Glomerular endothelial cell (primary cell): ENCODE measurements at regions not wholly inside any gene's neighbourhood (a gene's known extent, or its start where the extent isn't known, plus 50 kb on each side); places are given as distances from the start of the nearest gene placed in this dataset.
"Not testable (repeated sequence)": the region's sequence is repeated elsewhere in the genome, so short reads cannot be mapped to it uniquely, and the experiment has no call there.

ENCODE experiments used
- DNase-seq: peaks from one replicate; pipeline ENCODE4 v3.0.0-alpha.2; 2011; ENCODE audit warnings: low read depth, low spot score; ENCODE audit errors: extremely low read depth

DNA sequence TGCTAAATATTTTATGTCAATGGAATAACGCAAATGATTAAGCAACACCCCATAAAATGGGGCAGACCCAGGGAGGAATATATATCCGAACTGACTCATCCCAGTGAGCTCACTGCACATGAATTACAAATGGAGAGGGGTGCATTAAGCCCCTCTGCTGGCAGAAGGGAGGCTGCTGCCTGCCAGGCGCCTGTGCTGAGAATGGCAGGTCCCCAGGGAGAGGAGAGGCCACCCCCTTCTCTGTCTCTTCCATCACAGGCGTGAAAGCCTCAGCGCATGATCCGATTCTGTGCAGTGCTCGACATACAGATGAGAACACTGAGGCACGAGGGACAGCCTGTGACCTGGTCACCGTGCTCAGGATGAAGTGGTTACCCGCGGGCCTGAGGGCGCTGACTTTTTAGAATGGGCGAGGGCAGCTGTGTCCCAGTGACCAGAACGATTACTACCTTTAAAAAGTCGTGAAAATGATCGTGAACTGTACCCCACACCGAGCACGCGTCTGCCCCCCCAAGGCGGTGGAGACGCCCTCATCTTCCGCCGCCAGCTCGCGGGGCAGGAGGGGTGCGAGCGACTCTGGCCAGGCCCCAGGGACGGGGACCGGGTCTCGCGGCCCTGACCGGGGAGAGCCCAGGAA, 229.7 kb upstream of the FRG2C start:
- not testable (repeated sequence) for DNase-seq

DNA sequence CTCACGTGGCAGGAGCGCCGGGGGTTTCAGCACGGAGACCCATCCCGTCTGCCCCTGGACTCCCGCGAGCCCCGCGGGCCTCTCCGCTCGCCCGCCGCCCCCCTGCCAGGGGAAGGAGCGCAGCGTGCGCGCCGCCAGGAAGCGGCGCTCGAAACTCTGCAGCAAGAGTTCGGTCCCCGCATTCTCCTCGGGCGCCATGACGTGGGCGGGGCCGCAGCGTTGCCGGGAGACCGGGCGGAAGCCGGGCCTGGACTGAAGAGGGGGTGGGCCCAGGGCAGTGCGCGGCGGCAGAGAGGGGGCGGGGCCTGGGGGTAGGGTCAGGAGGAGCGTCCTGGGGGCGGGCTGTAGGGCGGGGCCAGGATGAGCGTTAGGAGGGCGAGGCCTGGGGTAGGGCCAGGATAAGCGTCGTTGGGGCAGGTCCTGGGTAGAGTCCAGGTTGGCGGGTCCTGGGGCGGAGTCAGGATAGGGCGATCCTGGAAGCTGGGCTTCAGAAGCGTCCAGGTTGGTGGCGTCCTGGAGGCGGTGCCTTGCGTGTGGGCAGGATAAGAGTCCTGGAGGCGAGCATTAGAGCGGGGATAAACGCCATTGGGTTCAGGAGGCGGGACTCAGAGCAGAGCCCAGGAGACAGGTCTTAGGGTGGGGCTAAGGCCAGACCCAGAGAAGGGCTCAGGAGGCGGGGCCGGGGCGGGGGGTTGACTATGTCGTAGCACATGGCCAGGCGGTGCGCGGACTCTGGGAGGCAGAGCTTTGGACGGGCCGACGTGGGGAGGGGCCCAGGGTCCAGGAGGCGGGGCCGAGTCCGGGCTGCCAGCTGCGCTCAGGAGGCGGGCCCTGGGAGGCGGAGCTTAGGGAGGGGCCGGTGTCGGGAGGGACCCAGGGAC, 229.0 kb upstream of the FRG2C start:
- DNase-seq: peak; percentile 76

DNA sequence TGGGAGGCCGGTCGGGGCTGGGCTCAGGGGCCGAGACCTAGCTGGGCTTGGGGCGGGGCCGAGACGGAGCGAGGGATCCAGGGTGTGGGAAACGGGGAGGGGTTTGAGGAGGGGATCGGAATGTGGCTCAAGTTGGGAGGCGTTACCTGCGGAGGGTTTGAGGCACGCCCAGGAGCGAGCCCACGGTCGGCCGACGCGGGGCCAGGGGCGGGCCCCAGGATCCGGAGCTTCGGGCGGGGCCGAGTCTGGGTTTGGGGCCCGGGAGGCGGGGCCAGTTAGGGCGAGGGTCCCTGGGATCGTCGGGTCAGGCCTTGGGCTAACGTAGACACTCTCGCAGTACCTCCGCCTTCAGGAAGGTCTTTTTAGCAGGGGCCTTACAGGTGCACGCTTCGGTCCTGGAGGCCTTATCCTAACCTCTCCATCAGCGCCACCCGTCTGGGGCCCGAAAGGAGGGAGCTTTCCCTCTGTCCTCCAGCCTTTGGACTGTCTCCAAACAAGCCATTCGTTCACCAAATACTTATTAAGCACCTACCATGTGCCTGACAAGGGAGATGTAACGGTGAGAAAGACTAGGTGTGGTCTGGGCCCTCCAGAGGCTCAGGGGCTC, 228.2 kb upstream of the FRG2C start:
- not testable (repeated sequence) for DNase-seq

DNA sequence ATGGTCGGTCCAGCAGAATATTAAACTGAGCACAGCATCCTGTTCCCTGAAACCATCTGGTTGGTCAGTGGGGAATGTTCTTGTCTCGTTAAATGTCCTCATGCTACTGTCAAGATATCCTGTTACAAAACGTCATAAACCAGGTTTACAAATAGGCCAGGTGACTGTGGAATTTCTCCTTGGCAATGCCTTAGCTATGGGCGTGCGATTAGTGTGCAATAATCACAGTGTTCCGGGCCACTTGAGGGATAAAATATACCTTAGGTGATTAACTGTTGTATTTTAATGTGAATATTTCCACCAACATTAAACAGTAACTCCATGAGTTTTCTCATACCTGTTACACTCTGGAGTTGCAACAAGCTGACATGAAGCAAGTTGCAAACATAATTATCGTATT, 223.1 kb upstream of the FRG2C start:
- not testable (repeated sequence) for DNase-seq

DNA sequence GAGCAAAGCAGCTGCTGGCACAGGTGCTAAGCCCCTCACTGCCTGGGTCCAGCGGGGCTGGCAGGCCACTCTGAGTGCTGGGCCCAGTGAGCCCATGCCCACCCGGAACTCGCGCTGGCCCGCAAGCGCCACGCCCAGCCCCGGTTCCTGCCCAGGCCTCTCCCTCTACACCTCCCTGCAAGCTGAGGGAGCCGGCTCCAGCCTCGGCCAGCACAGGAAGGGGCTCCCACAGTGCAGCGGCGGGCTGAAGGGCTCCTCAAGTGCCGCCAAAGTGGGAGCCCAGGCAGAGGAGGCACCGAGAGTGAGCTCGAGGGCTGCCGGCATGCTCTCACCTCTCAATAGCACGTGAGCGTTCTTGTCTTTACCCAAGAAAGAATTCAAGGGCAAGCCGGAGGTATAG, 219.5 kb upstream of the FRG2C start:
- not testable (repeated sequence) for DNase-seq

DNA sequence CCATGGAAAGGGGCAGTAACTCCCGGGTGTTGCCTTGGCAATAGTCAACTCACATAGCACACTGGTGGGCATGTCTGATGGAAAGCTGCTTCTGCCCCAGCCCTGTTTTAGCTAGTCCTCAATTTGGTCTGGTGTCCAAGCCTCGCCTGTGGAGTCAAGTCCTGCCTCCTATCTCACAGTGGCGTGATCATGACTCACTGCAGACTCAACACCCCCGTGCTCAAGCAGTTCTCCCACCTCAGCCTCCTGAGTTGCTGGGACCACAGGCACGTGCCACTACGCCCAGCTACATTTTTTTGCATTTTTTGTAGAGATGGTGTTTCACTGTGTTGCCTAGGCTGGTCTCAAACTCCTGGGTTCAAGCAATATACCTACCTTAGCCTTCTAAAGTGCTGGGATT, 218.9 kb upstream of the FRG2C start:
- DNase-seq: not testable (repeated sequence)

DNA sequence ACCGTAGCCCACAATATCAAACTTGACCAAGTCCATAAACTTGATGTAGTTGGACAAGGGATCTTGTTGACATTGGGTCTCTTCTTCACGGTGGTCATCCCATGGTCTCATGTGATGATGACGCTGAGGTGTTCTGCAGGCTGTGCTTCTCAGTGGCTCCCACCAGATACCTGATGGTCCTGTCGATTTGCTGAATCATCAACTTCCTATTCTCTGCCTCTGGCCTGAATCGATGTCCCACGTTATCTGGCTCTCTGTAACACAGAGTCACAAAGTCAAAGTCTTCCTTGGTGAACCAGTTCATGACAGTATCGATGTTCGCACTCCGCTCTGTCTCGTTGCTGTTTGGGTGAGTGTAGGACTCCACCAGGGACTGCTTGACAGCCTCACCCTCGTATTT, 217.2 kb upstream of the FRG2C start:
- DNase-seq: not testable (repeated sequence)

DNA sequence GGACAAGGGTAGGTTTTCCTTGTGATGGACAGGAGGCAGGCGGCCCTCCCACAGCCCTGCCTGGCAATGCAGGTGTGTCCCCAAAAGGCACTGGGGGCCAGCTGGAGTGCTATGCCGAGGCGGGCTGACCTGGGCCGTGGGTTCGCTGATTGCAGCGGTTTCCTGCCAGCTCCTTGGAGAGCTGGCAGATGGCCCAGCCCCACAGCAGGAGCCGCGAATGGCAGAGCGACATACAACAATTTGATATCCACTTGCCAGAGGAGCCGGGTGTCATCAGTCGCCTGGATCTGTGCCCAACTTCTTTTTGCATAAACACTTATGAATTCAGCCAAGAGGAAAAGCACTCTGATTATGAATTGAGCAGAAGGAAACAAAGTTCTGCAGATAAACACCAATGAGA, 210.8 kb upstream of the FRG2C start:
- DNase-seq: not testable (repeated sequence)

DNA sequence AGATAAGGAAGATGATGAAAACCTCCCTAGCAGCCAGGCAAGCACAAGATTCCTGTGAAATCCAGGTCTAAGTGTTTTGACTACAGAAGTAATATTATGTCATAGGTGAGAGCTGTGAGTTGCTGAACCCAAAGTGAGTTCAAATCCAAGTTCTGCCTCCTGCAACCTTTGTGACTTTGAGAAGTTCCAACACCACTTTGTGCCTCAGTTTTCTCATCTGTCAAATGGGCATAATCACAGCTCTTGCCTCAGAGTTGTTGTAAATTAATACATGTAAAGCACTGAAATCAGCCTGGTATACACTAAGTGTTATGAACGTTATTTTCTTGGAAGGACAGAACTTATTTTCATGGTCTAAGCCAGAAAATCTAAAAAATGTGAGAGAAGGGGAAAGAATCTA, 210.3 kb upstream of the FRG2C start:
- not testable (repeated sequence) for DNase-seq

DNA sequence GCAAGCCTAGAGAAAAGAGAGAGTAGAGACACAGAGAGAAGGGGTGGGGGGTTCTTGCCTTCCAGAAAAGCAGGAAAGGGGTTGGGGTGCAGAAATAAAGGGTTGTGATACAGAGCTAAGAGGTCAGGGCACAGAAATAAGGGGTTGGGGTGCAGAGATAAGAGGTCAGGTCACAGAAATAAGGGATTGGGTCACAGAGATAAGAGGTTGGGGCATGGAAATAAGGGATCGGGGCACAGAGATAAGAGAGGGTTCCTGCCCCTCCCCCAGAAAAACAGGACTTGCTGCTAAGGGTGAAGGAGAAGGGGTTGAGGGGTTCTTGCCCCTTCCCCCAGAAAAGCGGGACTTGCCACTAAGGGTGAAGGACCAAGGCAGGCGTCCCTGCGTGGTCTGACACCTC, 189.6 kb upstream of the FRG2C start:
- not testable (repeated sequence) for DNase-seq

DNA sequence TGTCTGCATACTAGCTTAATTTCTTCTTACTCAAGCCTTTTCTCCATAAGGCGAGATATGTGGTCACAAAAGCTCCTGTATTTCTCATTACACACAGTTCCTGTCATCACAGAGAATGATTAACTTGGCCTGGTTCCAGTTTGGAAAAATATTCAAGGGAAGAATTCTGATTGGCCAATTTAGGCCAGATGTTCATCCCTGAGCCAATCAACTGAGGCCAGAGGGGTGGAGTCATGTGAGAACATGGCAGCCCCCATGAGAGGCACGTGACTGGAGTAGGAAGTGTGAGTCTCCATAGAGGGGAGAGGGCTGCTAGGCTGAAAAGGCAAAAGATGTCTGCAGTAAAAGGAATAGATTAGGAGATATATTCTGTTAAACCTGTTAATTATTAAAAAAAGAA, 167.5 kb upstream of the FRG2C start:
- DNase-seq: not testable (repeated sequence)

DNA sequence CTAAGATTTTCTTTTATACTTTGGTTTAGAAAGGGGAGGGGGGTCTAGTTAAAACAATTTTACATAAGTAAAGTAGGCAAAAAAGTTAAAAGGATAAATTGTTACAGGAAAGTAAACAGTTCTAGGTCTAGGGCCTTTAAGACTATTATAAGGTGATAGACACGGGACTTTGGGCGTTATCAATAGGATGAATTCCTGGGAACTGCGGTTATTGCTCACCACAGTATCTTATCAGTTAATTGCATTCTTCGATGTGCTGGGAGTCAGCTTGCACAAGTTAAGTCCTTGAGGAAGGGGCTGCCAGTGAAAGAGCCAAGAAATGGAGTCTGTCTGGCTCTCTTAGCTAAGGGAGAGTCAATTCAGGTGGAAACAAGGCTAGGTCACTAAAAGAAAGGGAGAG, 163.8 kb upstream of the FRG2C start:
- DNase-seq: not testable (repeated sequence)

DNA sequence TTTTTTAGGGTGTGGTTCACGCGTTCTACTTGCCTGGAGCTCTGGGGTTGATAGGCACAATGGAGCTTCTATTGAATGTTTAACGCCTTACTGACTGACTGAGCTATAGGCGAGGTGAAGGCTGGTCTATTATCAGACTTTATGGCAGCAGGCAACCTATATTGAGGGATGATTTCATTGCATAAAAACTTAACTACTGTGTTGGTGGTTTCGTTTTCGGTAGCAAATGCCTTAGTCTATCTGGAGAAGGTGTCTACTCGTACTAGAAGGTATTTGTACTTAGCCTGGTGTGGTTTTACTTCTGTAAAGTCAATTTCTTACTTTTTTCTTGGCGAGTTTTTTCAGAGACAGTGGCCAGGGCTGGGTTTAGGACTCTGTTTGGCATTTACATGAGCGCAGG, 162.0 kb upstream of the FRG2C start:
- DNase-seq: not testable (repeated sequence)

DNA sequence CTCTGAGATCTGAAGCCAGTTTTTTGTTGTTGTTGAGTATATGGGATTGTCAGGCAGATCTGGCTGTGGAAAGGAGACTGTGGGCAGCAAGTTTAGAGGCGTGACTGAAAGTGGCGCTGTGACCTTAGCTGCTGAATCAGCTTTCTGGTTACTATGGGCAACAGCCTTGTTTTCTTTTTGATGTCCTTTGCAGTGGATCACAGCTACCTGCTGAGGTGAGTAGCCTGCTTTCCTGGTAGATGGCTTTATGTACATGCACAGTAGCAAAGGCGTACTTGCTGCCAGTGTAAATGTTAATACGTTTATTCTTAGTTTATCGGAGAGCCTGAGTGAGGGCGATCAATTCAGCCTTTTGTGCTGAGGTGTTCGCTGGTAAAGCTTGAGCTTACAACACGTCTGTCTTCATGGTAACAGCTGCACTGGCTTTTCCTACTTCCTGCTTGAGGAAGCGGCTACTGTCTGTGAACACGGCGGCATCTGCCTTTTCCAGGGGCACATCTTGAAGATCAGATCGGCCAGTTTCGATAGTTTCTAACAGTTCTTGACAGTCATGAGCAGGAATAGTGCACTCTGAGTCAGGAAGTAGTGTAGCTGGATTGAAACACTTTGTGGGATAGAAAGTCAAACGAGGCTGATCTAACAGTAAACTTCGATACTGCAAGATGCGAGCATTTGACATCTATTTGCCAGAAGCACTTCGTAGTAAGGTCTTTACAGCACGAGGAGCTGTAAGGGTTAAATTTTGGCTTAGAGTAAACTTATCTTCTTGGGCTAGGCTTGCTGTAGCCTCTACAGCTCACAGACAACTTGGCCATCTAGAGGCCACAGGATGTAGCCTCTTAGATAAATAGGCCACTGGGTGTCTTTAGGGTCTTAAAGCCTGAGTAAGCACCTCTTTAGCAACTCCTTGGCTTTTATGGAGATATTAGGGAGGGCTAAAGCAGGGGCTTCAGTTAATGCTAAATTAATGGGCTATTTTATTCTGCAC, 161.1 kb upstream of the FRG2C start:
- not testable (repeated sequence) for DNase-seq

DNA sequence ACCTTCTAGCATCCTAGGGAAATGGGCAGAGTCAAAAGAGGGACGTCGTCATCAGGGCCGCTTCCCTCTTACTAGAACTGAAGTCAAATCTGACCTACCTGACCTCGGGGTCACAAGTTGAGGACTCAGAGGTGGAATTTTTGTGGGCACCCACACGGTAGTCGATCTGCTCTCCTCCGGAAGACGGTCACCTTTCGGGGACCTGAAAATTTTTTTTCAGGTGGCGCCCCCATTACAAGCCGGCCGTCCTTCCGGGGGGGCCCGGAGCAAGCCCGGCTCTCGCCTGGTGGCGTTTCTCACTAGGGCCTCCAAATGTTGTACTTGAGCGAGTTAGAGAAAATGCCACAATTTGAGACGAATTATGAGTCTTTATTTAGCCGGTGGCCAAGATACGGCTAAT, 157.5 kb upstream of the FRG2C start:
- no peak for DNase-seq

DNA sequence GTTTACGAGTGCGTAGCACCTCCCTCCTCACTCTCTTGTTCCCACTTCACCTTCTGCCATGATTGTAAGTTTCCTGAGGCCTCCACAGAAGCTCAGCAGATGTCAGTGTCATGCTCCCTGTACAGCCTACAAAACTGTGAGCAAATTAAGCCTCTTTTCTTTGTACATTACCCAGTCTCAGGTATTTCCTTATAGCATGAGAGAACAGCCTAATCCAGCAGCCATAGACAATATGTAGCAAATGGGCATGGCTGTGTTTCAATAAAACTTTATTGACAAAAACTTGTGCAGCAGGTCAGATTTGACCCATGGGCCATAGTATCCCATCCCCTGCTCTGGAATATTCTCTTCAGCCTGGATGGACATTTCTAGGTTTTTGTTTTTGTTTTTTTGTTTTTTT, 156.2 kb upstream of the FRG2C start:
- not testable (repeated sequence) for DNase-seq

DNA sequence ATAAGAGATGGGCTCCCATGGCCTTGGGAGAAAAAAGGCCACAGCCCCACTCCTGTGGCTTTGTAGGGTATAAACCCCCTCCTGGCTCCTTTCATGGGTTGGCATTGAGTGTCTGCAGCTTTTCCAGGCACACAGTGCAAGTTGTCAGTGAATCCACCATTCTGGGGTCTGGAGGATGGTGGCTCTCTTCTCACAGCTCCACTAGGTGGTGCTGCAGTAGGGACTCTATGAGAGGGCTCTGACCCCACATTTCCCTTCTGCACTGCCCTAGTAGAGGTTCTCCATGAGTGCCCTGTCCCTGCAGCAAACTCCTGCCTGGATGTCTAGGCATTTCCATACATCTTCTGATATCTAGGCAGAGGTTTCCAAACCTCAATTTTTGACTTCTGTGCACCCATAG, 136.5 kb upstream of the FRG2C start:
- not testable (repeated sequence) for DNase-seq

DNA sequence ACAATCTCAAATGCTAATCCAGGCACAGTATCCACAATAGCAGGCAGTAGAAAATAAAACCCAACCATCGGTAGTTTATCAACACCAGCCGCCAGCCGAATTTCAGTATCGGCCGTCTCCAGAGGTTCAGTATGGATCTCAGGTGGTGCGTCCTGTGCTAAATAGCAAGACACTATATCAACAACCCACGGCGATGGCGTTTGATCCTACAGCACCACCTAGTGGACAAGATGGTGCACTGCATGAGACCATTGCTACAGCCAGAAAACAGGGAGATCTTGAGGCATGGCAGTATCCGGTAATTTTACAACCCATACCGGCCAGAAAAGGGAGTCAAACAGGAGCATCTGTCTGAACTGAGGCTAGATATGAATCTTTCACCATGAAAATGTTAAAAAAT, 112.0 kb upstream of the FRG2C start:
- not testable (repeated sequence) for DNase-seq

DNA sequence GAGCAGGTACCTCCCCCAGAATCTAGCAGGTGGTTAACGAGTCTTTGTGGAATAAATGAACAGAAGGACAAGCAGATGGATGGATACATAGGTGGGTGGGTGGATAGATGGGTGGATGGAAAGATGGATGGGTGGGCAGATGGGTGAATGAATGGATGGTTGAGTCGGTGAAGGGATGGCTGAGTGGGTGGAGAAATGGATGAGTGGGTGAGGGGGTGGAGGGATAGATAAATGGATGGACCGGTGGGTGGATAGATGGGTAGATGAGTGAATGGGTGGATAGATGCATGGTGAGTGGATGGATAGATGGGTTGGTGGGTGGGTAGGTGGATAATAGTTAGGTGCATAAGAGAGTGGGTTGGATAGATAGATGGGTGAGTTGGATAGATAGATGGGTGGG, 99.7 kb upstream of the FRG2C start:
- not testable (repeated sequence) for DNase-seq

DNA sequence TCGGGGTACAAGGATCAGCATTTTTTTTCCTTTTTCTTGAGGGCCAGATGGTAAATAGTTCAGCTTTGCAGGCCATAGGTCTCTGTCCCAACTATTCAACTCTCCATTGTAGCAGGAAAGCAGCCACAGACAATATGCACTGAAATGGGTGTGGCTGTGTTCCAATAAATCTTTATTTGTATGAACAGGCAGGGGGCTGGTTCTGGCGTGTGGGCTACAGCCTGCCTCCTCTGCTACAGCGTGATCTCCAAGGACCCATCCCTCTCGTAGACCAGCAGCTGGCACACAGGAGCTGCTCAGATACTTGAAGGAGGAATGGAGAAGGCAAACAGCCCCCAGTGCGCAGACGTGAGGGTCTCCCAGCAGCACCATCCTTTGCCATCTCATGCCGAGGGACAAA, 91.8 kb upstream of the FRG2C start:
- not testable (repeated sequence) for DNase-seq
